Ovary (tissue), 7 donors: ENCODE measurements at regions not wholly inside any gene's neighbourhood (a gene's known extent, or its start where the extent isn't known, plus 50 kb on each side); places are given as distances from the start of the nearest gene placed in this dataset.

Source experiments
- DNase-seq, 5 donors: peaks; one replicate each; pipeline ENCODE4 v3.0.0-alpha.2; 2019 to 2020
- H3K27ac ChIP-seq, 2 donors: fragments of 200-600 bp; one replicate each; pipeline versions ENCODE4 v1.5.1 to v1.8.0; 2019 to 2022
- H3K27me3 ChIP-seq: fragments of 200-600 bp; one replicate; pipeline ENCODE4 v1.8.0; 2022
- H3K36me3 ChIP-seq: fragments of 200-600 bp; sonication (generic); one replicate; pipeline ENCODE4 v1.5.1; 2019
- H3K4me1 ChIP-seq: one replicate; pipeline ENCODE4 v1.8.1; 2013; ENCODE audit warnings: mild to moderate bottlenecking, moderate library complexity; ENCODE audit not compliant: insufficient read depth
- H3K4me3 ChIP-seq: fragments of 200-600 bp; sonication (generic); one replicate; pipeline ENCODE4 v1.5.1; 2017
- H3K9me3 ChIP-seq, 2 donors: fragments of 200-600 bp in 1 of 2; sonication (generic) in 1 of 2; one replicate each; pipeline versions ENCODE4 v1.5.1 to v1.8.1; 2013 to 2019; ENCODE audit warnings: mild to moderate bottlenecking in 1 of 2, moderate library complexity in 1 of 2
- CTCF ChIP-seq, 3 donors: fragments of 450-650 bp in 2 of 3; fragments of 200-600 bp in 1 of 3; IDR thresholded peaks; one replicate each; pipeline versions ENCODE4 v1.5.1 to v1.8.0; 2016 to 2022; ENCODE audit warnings: antibody characterized with exemption in 3 of 3, mild to moderate bottlenecking in 1 of 3
- EP300 ChIP-seq: sonication (generic); formaldehyde crosslinking; IDR thresholded peaks from one replicate; pipeline ENCODE4 v1.6.1; 2017; ENCODE audit warnings: antibody characterized with exemption
- POLR2A ChIP-seq: fragments of 450-650 bp; IDR thresholded peaks from one replicate; pipeline ENCODE4 v1.6.1; 2017; ENCODE audit warnings: antibody characterized with exemption, mild to moderate bottlenecking, moderate library complexity
- WGBS, 3 donors: extraction: QIAGEN DNeasy Blood & Tissue Kit in 1 of 3; methylation state at CpG; one replicate each; pipeline versions ENCODE4 v1.1.5 to v1.1.7; 2013 to 2017; 5-methylcytosine and 5-hydroxymethylcytosine counted together
- intact Hi-C, 4 donors: fragments of 100-400 bp; cut with DNase I; formaldehyde crosslinking; loops; one replicate each; pipeline versions ENCODE4 v1.11.0 to v1.15.1; 2022 to 2023
- donor health status: DM: no; HTN: no; CAD: no; lungs with moderate emphysema.
- donor health status: DM: no; HTN: no; CAD: no.
- donor health status: Bipolar disorder and iron deficiency.
- donor health status: DM: no; HTN: no; CAD: no.
- donor health status: DM: yes; HTN: yes; CAD: no.

GRCh38 chr16:86087896-86088230 is 188.9 kb downstream of the IRF8 start:
- Histone ChIP-seq H3K4me3 (no peak overlapping the region), H3K27me3 (no peaks in the 10 kb centered on the region), H3K27ac (no peak overlapping the region), H3K36me3 (no peaks in the 10 kb centered on the region), H3K4me1 (no peaks in the 10 kb centered on the region), H3K9me3 (no peaks in the 10 kb centered on the region)
- 25 to 63% (median 30%) methylated on average over 8 to 11 of the region's 11 CpGs for WGBS, 3 donors
- intact Hi-C loops, result no loop called here
- TF ChIP-seq EP300, result no peak
- TF ChIP-seq POLR2A, result no peak
- no peak for TF ChIP-seq CTCF (IDR thresholded peaks at IDR 0.05)
- DNase-seq, result no peak

DNA sequence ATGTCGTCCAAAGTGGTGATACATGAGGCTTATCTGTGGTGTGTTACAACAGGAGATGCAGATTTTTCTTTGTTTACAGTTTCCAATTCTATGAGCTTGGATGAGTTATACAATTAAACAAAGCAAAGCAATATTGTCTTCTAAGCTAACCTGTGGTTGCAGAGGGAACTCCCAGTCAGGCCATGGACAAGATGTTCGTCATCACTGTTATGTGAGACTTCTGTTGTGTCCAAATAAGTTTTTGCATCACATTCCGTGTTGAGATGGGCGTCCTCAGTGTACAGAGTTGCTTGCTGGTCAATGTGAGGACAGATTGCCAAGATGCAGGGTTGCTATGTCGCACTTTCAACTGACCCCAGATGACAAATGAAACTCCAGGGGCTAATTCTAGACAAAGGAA is 189.3 kb downstream of the IRF8 start:
- Histone ChIP-seq H3K4me1 (no peaks in the 10 kb centered on the region), H3K27ac (no peak overlapping the region), H3K4me3 (no peak overlapping the region), H3K27me3 (no peaks in the 10 kb centered on the region), H3K9me3 (no peaks in the 10 kb centered on the region), H3K36me3 (no peaks in the 10 kb centered on the region)
- no peak for DNase-seq
- no peak for TF ChIP-seq EP300
- TF ChIP-seq CTCF (IDR thresholded peaks at IDR 0.05), result no peak
- no peak for TF ChIP-seq POLR2A
- intact Hi-C loops, result no loop called here
- WGBS, 3 donors, result 59 to 69% (median 66%) methylated on average over 5 of the region's 5 CpGs

GRCh38 chr16:86088816-86089215 is 189.9 kb downstream of the IRF8 start:
- no peak overlapping the region for H3K27ac ChIP-seq
- H3K4me1 ChIP-seq, result no peaks in the 10 kb centered on the region
- intact Hi-C loops, result no loop called here
- no peaks in the 10 kb centered on the region for H3K27me3 ChIP-seq
- WGBS, 3 donors, result 81 to 87% (median 82%) methylated on average over 8 to 9 of the region's 9 CpGs
- no peak for TF ChIP-seq CTCF (IDR thresholded peaks at IDR 0.05)
- TF ChIP-seq POLR2A, result no peak
- no peak for TF ChIP-seq EP300
- H3K4me3 ChIP-seq, result no peak overlapping the region
- no peaks in the 10 kb centered on the region for H3K36me3 ChIP-seq
- H3K9me3 ChIP-seq, result no peaks in the 10 kb centered on the region
- no peak for DNase-seq

- DNase-seq, result no peak
- H3K9me3 ChIP-seq, result no peaks in the 10 kb centered on the region
- 70 to 77% (median 73%) methylated on average over 14 of the region's 14 CpGs for WGBS, 3 donors
- H3K27ac ChIP-seq, result no peak overlapping the region
- intact Hi-C loops, result no loop called here
- H3K27me3 ChIP-seq, result no peaks in the 10 kb centered on the region
- no peak overlapping the region for H3K4me3 ChIP-seq
- TF ChIP-seq EP300, result no peak
- no peak for TF ChIP-seq POLR2A
- TF ChIP-seq CTCF (IDR thresholded peaks at IDR 0.05), result no peak
- no peaks in the 10 kb centered on the region for H3K36me3 ChIP-seq
- no peaks in the 10 kb centered on the region for H3K4me1 ChIP-seq
Observed at GRCh38 chr16:86089334-86089900, 190.5 kb downstream of the IRF8 start.

GRCh38 chr16:86089991-86090390 is 191.0 kb downstream of the IRF8 start:
- H3K27me3 ChIP-seq, result no peaks in the 10 kb centered on the region
- H3K4me1 ChIP-seq, result no peaks in the 10 kb centered on the region
- no peaks in the 10 kb centered on the region for H3K36me3 ChIP-seq
- H3K4me3 ChIP-seq, result no peak overlapping the region
- no peak for DNase-seq
- no peaks in the 10 kb centered on the region for H3K9me3 ChIP-seq
- WGBS, 3 donors, result 57 to 61% (median 60%) methylated on average over 5 of the region's 5 CpGs
- TF ChIP-seq CTCF (IDR thresholded peaks at IDR 0.05) (no peak), POLR2A (no peak), EP300 (no peak)
- intact Hi-C loops, result no loop called here
- no peak overlapping the region for H3K27ac ChIP-seq
